LNCAP (cell line): ENCODE measurements at regions not wholly inside any gene's neighbourhood (a gene's known extent, or its start where the extent isn't known, plus 50 kb on each side); places are given as distances from the start of the nearest gene placed in this dataset.

Experiments
- CTCF ChIP-seq: fragments of 450-650 bp; IDR thresholded peaks from 2 replicates; pipeline ENCODE4 v1.5.1; 2017; ENCODE audit warnings: mild to moderate bottlenecking

- no peak for TF ChIP-seq CTCF
Observed at GRCh38 chr12:86670986-86671385, 414.8 kb upstream of the MGAT4C start.

GRCh38 chr12:86669010-86669409 is 412.8 kb upstream of the MGAT4C start:
- no peak for TF ChIP-seq CTCF

- no peak for TF ChIP-seq CTCF
Observed at GRCh38 chr12:86666316-86666715, 410.1 kb upstream of the MGAT4C start.

GRCh38 chr12:86663716-86664115 is 407.5 kb upstream of the MGAT4C start:
- no peak for TF ChIP-seq CTCF

- TF ChIP-seq CTCF: no peak
Observed at GRCh38 chr12:86663173-86663572, 407.0 kb upstream of the MGAT4C start.

GRCh38 chr12:86662464-86662863 is 406.3 kb upstream of the MGAT4C start:
- TF ChIP-seq CTCF: no peak

GRCh38 chr12:86660488-86661147 is 404.4 kb upstream of the MGAT4C start:
- no peak for TF ChIP-seq CTCF

- TF ChIP-seq CTCF: no peak
Observed at GRCh38 chr12:86659985-86660384, 403.8 kb upstream of the MGAT4C start.
